Liver (tissue), 3 donors: ENCODE measurements at regions not wholly inside any gene's neighbourhood (a gene's known extent, or its start where the extent isn't known, plus 50 kb on each side); places are given as distances from the start of the nearest gene placed in this dataset.

ENCODE experiments used
- ATF3 ChIP-seq: IDR thresholded peaks from 2 replicates; pipeline ENCODE4 v1.6.1; 2016; ENCODE audit warnings: antibody characterized with exemption
- CTCF ChIP-seq: fragments of 150-350 bp; IDR thresholded peaks from 2 replicates; pipeline ENCODE4 v1.5.1; 2017; ENCODE audit warnings: improper control_type of control experiment, low read depth, low read length; ENCODE audit not compliant: missing input control
- MAX ChIP-seq: IDR thresholded peaks from 2 replicates; pipeline ENCODE4 v1.6.1; 2016; ENCODE audit warnings: antibody characterized with exemption
- NR2F2 ChIP-seq: IDR thresholded peaks from 2 replicates; pipeline ENCODE4 v1.6.1; 2016; ENCODE audit warnings: antibody characterized with exemption
- RAD21 ChIP-seq, 2 donors: IDR thresholded peaks; 2 replicates each; pipeline ENCODE4 v1.6.1; 2016; ENCODE audit warnings: antibody characterized with exemption in 2 of 2, mild to moderate bottlenecking in 2 of 2
- REST ChIP-seq: IDR thresholded peaks from 2 replicates; pipeline ENCODE4 v1.6.1; 2016; ENCODE audit warnings: antibody characterized with exemption, mild to moderate bottlenecking
- RXRA ChIP-seq, 2 donors: IDR thresholded peaks; 2 replicates each; pipeline ENCODE4 v1.6.1; 2017 to 2018; ENCODE audit warnings: antibody characterized with exemption in 2 of 2, mild to moderate bottlenecking in 1 of 2
- YY1 ChIP-seq: IDR thresholded peaks from 2 replicates; pipeline ENCODE4 v1.6.1; 2016; ENCODE audit warnings: antibody characterized with exemption, mild to moderate bottlenecking
- ZBTB33 ChIP-seq: IDR thresholded peaks from 2 replicates; pipeline ENCODE4 v1.6.1; 2016; ENCODE audit warnings: antibody characterized with exemption
- donor health status: healthy.
- donor health status: healthy.

GRCh38 chrX:115895678-115896329 is 274.7 kb upstream of the AGTR2 start:
- TF ChIP-seq ZBTB33, result no peak
- TF ChIP-seq CTCF, result no peak
- no peak for TF ChIP-seq RXRA (IDR thresholded peaks at IDR 0.05)
- TF ChIP-seq ATF3, result no peak
- no peak for TF ChIP-seq NR2F2
- TF ChIP-seq REST, result no peak
- no peak for TF ChIP-seq YY1
- no peak for TF ChIP-seq RAD21 (IDR thresholded peaks at IDR 0.05)
- TF ChIP-seq MAX, result no peak
